GM18508 (cell line): ENCODE measurements at regions not wholly inside any gene's neighbourhood (a gene's known extent, or its start where the extent isn't known, plus 50 kb on each side); places are given as distances from the start of the nearest gene placed in this dataset.

Source experiments
- ATAC-seq: cut with Tn5 transposase; IDR thresholded peaks from one replicate; pipeline ENCODE4 v1.9.1; 2021; ENCODE audit warnings: moderate number of reproducible peaks; ENCODE audit not compliant: insufficient read depth, unreplicated experiment

DNA sequence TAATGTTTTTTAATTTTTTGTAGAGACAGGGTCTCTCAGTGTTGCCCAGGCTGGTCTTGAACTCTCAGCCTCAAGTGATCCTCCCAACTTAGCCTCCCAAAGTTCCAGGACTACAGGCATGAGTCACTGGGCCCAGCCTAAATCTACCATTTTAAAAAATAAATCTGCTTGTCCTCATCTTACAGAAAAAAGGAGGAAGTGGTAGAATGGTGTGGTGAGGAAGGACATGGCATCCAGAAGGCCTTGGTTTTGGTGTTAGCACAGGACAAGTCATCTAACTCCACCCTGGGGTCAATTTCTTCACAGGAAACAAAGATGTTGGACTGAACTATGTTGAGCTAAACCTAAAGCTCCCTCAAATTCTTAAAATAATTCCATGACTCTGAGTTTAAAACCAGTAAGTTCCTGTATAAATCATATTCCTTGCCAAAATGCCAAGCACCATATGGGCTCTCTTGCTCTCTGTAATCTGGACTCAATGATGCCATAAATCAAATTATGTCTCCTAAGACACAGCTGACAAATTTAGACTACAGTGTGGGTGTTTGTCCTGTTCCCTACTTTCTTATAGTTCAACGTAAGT, 253.9 kb upstream of the NOCT start:
- ATAC-seq = no peak

DNA sequence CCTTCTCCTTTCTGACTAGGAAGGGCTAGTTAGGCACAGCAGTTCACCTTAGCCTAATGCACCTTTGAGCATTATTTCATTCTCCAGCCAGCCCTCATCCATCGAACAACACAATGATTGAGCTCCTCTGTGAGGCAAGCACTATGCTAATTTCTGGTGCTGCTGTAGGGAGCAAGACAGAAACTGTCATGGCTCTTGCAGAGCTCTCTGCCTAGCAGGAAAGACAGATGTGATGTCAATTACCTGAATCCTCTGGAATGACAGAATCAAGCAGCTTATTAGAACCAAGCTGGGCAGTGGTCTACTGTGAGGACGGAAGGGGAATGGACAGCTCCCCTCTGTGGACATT, 256.1 kb upstream of the NOCT start:
- ATAC-seq = no peak

DNA sequence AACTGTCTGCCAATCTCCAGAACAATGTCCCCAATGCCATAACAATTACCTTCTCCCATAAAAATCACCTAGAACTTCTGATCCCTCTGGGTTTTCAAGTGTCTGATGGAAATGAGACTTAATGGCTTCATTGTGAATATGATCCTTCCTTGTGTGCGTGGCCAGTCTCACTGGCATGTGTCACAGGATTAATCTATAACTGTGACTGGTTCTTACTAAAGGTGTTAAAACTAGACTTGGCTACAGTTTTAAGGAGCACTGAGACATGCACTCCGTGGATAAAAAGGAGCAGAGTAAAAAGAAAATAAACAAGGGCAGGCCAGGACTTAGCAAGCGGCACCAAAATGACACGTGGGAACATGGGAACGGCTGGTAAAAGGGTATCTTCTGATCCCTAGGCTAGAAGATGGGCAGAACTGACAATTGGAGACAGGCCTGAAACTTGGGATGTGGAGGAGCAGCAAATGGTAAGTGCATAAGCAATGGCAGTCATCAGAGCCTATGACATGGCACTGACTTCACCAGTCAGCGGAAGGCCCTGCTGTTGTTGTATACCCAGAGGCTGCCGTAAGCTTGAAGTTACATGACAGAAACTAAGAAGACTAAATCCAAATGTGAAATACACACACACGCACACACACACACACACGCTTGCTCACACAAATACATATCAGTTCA, 256.6 kb upstream of the NOCT start:
- ATAC-seq = no peak

DNA sequence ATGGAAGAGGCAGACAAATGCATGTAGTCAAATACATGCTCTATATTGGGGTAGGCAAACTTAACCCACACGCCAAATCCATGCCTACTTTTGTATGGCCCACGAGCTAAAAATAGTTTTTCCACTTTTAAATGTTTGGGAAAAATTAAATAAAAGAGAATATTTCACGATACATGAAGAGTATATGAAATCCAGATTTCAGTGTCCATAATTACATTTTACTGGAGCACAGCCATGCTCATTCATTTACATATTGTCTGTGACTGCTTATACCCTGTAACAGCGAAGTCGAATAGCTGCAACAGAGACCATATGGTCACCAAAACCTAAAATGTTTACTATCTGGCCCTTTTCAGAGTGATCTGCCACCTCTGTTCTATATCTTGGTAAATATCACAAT, 257.4 kb upstream of the NOCT start:
- no peak for ATAC-seq

DNA sequence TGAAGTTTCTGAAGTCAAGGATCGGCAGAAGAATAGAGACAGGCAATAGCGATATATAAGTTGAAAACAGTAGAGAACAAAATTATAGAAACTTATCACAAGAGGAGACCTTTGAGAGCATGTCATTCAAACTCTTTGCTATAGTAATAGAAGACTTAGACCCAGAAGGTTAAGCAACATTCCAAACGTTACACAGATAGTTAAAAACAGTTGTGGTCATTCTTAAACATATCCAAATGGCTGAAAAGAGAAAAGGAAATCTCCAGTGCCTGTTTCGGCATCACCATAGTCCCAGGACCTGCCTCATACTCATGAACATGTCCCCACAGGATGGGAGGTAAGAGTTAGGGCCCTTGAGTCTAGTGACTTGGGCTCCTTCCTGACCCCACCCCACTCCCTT, 258.1 kb upstream of the NOCT start:
- no peak for ATAC-seq

DNA sequence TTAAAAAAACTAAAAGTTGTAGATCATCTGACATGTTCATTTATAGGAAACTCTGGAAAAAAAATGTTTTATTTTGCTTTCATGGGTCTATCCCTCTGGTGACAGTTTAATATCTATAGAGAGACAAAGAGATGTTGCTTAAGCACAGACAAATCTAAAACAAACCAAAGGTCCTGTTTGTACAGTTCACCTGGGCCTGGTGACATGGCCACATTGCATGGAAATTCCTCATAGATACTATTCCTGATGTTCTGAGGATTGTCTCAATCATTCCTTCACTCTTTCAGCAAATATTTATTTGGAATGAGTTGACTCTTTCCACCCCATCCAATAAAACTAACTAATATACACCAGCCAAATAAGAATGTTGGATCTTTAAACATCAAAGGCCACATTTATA, 259.1 kb upstream of the NOCT start:
- ATAC-seq = no peak

DNA sequence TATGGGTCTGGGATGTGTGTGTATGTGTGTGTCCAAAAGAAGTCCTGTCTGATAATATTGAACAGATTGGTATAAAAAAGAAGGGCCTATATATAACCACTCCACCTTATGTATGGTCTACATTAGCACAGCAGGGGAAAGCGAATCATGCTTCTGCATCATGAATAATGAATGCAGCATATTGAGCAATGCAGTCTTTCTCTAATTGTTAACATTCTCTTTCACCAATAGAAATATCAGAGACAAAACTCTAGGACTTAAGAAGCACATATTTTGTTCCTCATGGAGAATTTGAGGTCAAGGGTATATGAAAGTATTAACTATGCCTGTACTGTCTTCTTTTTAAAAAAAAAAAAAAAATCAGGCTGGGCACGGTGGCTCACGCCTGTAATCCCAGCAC, 264.3 kb upstream of the NOCT start:
- no peak for ATAC-seq

DNA sequence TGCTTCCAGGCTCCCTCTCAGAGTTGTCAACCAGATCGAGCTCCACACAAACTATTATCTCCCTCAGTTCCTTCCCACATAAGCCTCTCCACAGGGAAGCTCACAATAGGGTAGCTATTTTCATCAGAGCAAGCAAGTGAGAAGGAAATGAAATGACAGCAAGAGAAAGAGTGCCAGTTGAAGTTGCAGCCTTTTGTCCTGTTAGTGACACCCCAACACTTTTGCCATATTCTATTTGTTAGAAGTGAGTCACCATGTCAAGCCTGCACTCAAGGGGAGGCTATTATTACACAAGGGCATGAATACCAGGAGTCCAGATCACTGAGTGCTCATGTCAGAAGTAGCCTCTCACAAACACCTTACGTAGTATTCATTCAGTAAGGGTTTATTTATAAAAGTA, 266.3 kb upstream of the NOCT start:
- ATAC-seq = no peak

DNA sequence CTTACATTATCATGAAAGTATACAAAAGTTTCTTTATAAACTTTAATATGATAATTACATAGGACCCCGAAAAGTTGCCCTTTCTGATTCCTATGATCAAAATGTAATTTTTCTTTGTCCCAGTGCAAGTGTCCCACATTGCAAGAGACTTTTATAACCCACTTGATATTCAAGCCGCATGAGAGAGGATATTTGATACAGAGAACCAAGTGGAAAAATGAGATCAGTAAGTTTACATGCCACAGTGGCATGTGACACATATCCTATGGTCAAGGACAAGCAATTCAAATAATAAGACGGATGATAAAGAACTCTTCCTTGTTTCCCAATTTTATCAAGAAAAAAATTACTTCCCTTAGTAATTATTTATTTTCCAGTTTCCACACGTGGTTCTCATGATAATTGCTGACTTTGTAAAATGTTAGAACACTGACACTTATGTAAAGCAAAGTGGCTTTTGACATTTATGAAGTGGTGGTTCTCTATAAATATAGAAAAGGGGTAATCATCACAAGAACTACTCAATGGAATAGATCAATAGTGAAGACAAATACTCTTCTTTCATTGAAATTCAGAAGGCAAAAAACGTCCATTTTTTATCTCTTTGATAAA, 273.7 kb upstream of the NOCT start:
- ATAC-seq = no peak

DNA sequence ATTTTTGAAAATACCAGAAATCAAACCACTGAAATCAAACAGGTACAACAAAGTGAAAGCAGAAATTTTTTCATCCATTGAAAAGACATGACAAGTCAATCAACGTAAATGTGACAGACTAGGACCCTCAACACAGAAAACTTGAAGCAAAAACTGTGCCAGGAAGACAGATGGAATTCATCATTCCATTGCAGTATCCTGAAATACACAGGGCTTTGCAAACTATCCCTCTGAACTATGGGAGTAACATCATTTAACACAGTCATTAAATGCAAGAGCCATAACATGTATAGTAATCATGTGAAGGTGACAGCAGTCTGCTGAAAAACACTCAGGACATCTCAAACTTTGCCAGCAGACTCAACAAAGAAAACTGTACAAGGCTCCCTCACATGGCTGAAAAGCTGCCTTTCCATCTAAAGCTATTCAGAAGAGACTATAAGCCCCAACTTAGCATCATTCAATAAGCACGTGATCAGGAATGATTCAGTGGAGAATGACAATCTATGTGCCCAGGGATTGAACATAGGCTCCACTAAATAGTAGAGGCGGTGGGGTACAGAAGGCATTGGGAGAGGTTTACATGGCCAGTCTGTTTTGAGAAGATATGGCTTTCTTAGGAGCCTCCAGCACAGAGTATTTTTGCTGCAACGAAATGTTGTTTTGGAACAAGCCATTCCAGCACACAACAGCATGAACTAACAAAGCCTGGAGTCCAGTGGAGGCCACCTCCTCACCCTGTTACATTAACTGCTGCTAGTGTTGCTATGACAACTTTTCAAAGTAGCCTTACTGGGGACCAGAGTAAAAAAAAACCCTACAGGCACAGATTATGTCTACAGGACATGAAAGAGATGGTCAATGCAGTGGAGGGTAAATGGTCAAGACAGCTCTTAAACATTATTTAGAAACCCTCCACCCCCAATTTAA, 274.5 kb upstream of the NOCT start:
- ATAC-seq = no peak

DNA sequence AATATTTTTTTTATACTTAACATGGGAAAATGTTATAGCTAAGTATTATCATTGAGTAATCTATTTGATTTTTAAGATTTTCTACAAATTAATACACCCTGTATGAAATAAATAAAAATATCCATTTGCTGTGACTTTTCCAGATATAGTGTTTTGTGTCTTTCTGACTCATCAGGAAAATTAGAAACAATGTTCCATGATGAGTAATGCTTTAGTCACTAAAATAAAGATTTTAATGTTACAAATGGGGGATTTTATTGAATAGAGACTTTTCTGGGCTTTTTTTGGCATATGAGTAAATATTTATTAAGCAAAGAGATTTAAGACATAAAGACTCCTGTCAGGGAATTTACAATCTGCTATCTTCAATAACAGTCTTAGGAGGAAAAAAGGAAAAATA, 279.2 kb upstream of the NOCT start:
- no peak for ATAC-seq

DNA sequence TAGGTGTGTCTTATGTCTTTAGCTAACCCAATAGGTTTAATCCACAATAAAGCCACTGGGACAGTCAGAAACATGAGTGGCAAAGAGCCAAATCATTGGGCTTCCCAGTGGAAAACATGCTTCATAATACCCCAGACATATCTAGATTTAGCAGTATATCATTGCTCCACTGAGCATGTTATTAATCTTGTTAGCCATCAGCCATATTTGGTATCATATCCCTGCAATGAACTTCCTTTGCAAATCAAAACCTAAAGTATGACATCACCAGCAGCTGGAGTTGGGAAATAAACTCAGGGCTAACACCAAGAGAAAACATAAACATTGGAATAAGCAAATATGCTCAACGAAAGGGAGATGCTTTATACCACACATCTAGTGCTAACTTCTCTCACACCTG, 280.8 kb upstream of the NOCT start:
- ATAC-seq = no peak

DNA sequence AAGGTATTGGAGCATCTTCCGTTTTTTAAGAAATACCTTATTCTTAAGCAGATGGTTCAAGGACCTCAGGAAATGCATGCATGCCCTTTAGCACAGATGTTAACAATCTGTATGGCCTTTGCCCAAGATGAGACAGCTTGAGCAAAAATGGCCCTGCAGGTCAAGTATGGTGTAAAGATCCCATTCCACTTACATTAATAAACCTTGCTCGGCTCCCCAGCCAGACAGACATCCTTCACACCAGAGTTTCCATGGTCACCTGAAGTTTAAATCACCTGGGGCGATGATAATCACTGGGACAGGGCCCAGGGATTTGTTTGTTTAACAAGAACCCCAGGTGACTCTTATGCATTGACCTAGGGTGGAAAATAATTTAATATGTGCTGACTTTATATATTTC, 287.0 kb upstream of the NOCT start:
- no peak for ATAC-seq

DNA sequence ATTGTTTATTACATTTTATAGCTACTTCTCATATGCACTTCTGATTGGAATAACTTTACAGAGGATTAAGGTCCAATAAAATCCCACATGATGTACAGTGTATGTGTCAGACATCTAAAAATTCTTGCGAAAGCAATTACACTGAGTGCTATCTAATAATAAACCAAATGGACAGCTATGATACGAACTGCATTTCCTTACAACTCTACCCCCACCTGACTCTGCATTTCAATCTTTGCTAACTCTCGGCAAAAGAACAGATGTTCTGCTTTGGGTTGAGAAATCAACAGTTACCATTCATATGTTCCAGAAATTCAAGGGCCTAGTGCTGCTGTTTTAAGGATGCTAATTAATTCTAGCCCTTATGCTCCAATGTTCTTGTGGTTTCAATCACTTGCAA, 287.9 kb upstream of the NOCT start:
- no peak for ATAC-seq

DNA sequence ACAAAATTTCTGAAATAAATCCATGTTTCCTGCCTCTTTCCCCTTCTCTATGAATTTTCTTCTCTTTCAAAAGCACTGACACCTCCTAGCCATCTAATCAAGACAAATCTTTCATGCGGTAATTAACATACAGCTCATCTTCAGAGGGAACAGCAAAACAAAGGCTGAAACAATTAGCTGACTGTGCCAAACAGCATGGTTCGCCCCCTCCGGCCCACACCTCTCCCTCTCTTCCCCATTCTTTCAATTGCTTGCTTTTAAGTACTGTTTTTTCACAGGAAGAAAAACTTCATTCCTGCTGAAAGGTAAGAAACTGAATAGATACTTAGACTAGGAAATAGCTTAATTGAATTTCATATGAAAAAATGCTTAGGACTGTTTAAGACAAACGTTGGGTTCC, 291.1 kb upstream of the NOCT start:
- no peak for ATAC-seq

DNA sequence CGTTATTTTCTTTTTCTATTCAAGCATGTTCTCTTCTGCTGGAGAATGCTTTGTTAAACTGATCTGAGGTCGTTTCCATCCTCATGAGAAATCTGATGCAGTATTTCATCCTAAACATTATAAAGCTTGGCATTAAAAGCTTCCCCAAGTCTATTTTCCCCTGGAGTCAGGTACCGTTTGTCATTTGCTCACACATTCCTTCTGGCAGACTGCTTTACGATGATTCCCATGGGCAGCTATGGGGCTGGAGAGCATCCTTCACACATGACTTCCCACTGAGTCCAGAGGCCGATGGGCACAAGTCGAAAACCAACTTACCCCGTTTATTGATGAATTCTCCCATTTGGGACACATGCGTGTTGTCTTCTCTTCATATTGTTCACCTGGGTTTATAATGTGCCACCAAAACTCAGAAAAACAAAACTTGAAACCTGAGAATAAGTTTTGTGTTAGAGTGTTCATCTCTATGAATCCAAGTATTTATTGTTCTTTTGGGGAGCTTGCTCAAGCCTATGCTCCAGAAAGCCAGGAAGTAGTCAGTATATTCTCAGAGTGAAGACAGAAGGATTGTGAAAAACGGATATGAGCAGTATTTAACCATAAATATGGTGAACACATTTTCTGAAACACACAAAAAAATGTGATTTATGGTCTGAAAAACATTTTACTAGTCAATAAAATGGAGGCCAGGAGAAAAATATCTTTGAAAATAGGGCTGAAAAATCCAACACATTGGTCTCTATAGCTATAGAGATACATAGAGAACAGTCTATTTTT, 298.8 kb upstream of the NOCT start:
- ATAC-seq = no peak

DNA sequence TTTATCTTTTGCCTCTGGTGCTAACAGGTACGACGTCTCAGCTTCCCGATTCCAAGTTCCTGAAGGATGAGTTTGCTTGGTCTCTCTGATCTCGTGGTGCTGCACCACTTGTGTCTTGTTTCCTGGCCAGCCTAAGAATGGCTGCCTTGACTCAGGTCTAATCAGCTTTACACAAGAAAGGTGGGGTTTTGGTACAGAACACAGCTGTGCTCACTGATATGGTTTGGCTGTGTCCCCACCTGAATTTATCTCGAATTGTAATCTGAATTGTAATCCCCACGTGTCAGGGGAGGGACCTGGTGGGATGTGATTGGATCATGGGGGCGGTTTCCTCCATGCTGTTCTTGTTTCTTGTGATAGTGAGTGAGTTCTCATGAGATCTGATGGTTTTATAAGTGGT, 305.3 kb upstream of the NOCT start:
- no peak for ATAC-seq

DNA sequence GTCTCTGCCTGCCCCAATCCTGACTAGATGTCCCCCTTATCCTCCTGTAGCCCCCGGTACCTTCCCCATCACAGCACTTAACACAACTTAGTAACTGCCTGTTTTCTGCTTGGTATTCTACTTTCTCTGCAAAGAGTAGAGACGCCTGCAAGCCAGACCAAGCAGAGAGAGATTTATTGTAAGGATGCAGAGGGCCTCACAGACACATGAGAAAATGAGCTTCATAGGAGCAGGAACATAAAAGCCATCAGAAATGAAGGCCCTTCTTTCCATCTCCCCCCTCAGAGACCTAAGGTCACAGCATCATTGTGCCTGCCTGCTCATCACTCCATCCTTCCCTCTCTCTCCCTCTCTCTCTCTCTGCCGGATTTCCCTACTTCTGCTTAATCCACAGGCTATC, 305.7 kb upstream of the NOCT start:
- ATAC-seq = no peak

DNA sequence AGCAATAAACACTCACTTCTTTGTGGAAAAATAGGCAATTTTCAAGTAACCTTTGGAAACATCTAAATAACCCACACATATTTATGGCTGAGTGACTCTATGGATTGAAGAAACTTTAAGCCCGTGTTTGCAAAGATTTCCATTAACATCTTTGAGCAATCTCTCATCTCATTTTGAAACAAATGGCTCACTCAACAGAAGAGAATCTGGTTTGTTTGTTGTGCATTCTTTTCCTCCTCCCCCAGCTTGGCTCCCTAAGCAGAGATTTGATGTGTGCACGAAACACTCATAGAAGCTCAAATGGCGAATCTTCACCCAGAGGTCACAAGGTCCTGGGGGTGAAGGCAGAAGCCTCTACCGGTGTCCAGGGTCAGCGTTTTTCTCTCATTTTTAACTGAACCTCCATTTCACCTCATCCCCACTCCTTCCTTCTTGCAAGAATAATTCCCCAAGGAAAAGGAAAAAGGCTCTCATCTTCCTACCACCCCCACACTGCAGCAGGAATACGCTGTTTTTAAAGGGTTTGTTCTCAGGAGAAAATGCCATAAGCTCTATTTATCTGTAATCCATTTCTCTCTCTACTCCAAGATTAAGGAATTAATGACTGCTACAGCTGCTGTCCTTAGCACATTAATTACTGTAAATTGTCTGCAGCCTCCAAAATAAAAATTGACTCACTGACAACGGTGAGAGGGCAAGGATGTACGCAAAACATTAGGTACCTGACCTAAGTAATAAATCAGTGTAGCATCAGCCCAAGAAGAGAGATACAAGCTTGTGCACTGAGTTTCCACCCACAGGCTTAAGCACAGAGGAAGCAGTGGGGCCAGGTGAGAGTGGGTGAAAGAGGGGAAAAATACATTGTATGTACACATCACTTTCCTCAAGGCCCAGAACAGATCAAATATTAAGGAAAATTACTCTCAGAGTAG, 307.6 kb upstream of the NOCT start:
- ATAC-seq = no peak
